ENCODE measurements at regions not wholly inside any gene's neighbourhood (a gene's known extent, or its start where the extent isn't known, plus 50 kb on each side); places are given as distances from the start of the nearest gene placed in this dataset. TPM values are rescaled to one million over a fixed set of nuclear protein-coding genes. Genes with fewer than 3 reads are reported as not detected.

DNA sequence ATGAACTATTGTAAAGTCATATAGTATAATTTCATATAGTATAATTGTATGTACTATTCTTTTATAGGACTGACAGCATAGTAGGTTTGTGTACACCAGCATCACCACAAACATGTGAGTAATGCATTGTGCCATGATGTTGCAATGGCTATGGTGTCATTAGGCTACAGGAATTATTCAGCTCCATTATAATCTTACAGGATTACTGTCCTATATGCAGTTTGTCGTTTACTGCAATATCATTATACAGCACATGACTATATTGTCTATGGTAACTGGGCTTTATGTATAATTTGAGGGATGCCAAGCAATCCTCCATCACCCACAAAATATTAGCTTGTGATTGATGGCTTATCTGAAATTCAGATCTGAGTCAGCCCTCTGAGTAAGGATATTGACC, 54.2 kb upstream of the PBX1 start:
- H3K9me3 ChIP-seq: no peaks in the 10 kb centered on the region
- no peaks in the 10 kb centered on the region for H3K27me3 ChIP-seq
- no peaks in the 10 kb centered on the region for H3K36me3 ChIP-seq
- no peak for DNase-seq
- no peak overlapping the region for H3K4me3 ChIP-seq
- H3K4me1 ChIP-seq (ENCODE audit: insufficient read depth): no peaks in the 10 kb centered on the region
- no peak overlapping the region for H3K27ac ChIP-seq
- intact Hi-C loops (cut with DNase I): no loop called here
- 85 to 86% (median 86%) methylated on average over 1 of the region's 1 CpG for WGBS, 3 donors
- no peak for TF ChIP-seq EP300 (IDR thresholded peaks at IDR 0.05)

Small RNAs in the stretch of these regions (small RNA-seq; reads per million reads assigned to genes)
- gene RF00012: not detected
- not detected for gene RNA5SP62
- not detected for gene RNA5SP63
- not detected for gene RNU5F-6P
